ENCODE measurements at regions not wholly inside any gene's neighbourhood (a gene's known extent, or its start where the extent isn't known, plus 50 kb on each side); places are given as distances from the start of the nearest gene placed in this dataset.

DNA sequence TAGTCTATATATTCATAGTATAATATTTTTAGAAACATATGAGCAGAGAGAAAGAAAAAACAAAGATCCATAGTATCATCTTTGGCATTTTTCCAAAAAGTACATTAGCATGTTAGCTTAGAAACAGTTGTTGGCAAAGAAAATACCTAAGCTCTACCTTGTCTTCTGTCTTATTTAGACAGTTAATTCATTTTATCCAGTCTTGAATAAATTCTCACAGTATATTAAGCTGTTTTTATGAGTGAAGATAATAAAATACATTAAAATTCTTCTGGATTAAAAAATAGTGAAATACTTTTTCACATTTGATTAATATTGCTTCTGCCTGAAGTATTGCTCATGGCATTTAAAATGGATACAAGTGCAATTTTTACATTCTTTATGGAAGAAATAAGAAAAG lies 145.2 kb downstream of the ZIC1 start:
- intact Hi-C loops (cut with micrococcal nuclease; ENCODE audit: unreplicated experiment) (no loop called here), in situ Hi-C loops (cut with MboI) (no loop called here)
- DNase-seq (ENCODE audit: low read depth, low spot score) (no peak), ATAC-seq (no peak), FAIRE-seq (no peak)
- H3K4me2 ChIP-seq (ENCODE audit: control insufficient read depth, insufficient read depth) = no peak overlapping the region
- no peaks in the 10 kb centered on the region for H3K9me3 ChIP-seq (replicated peaks; ENCODE audit: control insufficient read depth, insufficient read depth, low read length)
- ChIA-PET POLR2A (no interaction called here), CTCF (no interaction called here), RAD21 (ENCODE audit: unreplicated experiment) (no interaction called here), SMC1A (ENCODE audit: uncharacterized antibody, unreplicated experiment) (interaction anchor here (1.4 kb wide), 1 partner anchor 26 kb away, joined by 3 read pairs; no protein-coding TSS in a partner anchor)
- no peaks in the 10 kb centered on the region for H3K27me3 ChIP-seq (replicated peaks in 1 of 2; ENCODE audit: control insufficient read depth in 2 of 2, insufficient read depth in 2 of 2, low read length in 1 of 2)
- TF ChIP-seq BCL11A (IDR thresholded peaks at IDR 0.05; ENCODE audit: low read depth, low read length) (no peak), CBX3 (IDR thresholded peaks at IDR 0.05; ENCODE audit: borderline replicate concordance, low read depth) (no peak), HCFC1 (IDR thresholded peaks at IDR 0.05; ENCODE audit: low read length) (no peak), RUNX3 (IDR thresholded peaks at IDR 0.05; ENCODE audit: low read length) (no peak), STAT3 (IDR thresholded peaks at IDR 0.05; ENCODE audit: low read depth, low read length) (no peak), HDAC6 (IDR thresholded peaks at IDR 0.05; ENCODE audit: unreplicated experiment) (no peak), MTA3 (IDR thresholded peaks at IDR 0.05; ENCODE audit: borderline replicate concordance, low read length) (no peak), CBFB (IDR thresholded peaks at IDR 0.05; ENCODE audit: low read depth) (no peak), SMC3 (IDR thresholded peaks at IDR 0.05; ENCODE audit: borderline replicate concordance, low read length) (no peak), BMI1 (IDR thresholded peaks at IDR 0.05; ENCODE audit: borderline replicate concordance) (no peak), PAX8 (IDR thresholded peaks at IDR 0.05) (no peak), SRF (IDR thresholded peaks at IDR 0.05; ENCODE audit: low read depth in 2 of 2, low read length in 2 of 2) (no peak), GABPA (IDR thresholded peaks at IDR 0.05; ENCODE audit: low read depth) (no peak), HDAC2 (IDR thresholded peaks at IDR 0.05) (no peak), JUND (IDR thresholded peaks at IDR 0.05; ENCODE audit: low read depth, low read length) (no peak), ETV6 (conservative IDR thresholded peaks at IDR 0.05 in 1 of 2, IDR thresholded peaks at IDR 0.05 in 1 of 2; ENCODE audit: borderline replicate concordance in 1 of 2, low read depth in 1 of 2) (no peak)
- TF ChIP-seq, protein P1, sequence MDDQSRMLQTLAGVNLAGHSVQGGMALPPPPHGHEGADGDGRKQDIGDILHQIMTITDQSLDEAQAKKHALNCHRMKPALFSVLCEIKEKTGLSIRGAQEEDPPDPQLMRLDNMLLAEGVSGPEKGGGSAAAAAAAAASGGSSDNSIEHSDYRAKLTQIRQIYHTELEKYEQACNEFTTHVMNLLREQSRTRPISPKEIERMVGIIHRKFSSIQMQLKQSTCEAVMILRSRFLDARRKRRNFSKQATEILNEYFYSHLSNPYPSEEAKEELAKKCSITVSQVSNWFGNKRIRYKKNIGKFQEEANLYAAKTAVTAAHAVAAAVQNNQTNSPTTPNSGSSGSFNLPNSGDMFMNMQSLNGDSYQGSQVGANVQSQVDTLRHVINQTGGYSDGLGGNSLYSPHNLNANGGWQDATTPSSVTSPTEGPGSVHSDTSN (IDR thresholded peaks at IDR 0.05; ENCODE audit: insufficient replicate concordance, low read depth, low read length) = no peak
- TF ChIP-seq, protein P2, sequence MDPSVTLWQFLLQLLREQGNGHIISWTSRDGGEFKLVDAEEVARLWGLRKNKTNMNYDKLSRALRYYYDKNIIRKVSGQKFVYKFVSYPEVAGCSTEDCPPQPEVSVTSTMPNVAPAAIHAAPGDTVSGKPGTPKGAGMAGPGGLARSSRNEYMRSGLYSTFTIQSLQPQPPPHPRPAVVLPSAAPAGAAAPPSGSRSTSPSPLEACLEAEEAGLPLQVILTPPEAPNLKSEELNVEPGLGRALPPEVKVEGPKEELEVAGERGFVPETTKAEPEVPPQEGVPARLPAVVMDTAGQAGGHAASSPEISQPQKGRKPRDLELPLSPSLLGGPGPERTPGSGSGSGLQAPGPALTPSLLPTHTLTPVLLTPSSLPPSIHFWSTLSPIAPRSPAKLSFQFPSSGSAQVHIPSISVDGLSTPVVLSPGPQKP (IDR thresholded peaks at IDR 0.05; ENCODE audit: low read depth, low read length) = no peak
- TF ChIP-seq, protein P3, sequence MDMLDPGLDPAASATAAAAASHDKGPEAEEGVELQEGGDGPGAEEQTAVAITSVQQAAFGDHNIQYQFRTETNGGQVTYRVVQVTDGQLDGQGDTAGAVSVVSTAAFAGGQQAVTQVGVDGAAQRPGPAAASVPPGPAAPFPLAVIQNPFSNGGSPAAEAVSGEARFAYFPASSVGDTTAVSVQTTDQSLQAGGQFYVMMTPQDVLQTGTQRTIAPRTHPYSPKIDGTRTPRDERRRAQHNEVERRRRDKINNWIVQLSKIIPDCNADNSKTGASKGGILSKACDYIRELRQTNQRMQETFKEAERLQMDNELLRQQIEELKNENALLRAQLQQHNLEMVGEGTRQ (IDR thresholded peaks at IDR 0.05; ENCODE audit: borderline replicate concordance, low read depth, low read length) = no peak
- TF ChIP-seq, protein P4, sequence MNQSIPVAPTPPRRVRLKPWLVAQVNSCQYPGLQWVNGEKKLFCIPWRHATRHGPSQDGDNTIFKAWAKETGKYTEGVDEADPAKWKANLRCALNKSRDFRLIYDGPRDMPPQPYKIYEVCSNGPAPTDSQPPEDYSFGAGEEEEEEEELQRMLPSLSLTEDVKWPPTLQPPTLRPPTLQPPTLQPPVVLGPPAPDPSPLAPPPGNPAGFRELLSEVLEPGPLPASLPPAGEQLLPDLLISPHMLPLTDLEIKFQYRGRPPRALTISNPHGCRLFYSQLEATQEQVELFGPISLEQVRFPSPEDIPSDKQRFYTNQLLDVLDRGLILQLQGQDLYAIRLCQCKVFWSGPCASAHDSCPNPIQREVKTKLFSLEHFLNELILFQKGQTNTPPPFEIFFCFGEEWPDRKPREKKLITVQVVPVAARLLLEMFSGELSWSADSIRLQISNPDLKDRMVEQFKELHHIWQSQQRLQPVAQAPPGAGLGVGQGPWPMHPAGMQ (IDR thresholded peaks at IDR 0.05; ENCODE audit: borderline replicate concordance) = no peak
- no peaks in the 10 kb centered on the region for H4K20me1 ChIP-seq (ENCODE audit: control insufficient read depth, insufficient read depth)
- no peak overlapping the region for H3K27ac ChIP-seq (ENCODE audit: control insufficient read depth, insufficient read depth)
- no peak overlapping the region for H3K4me3 ChIP-seq
- no peak overlapping the region for H2AFZ ChIP-seq (ENCODE audit: control insufficient read depth, low read depth, low read length)
- no peaks in the 10 kb centered on the region for H3K79me2 ChIP-seq (ENCODE audit: control insufficient read depth, insufficient read depth, low read length)
- BruUV-seq (replicated peaks) = no TSS peak
- H3K9ac ChIP-seq (ENCODE audit: control insufficient read depth, insufficient read depth, low read length) = no peak overlapping the region
- no peaks in the 10 kb centered on the region for H3K4me1 ChIP-seq (ENCODE audit: control insufficient read depth, insufficient read depth, low read length)
- H3K36me3 ChIP-seq (ENCODE audit: control insufficient read depth in 2 of 2, insufficient read depth in 2 of 2, low read length in 1 of 2) = no peaks in the 10 kb centered on the region
